SKM-1 treated with dmso at 0.1 percent for 144 hours (cell line): ENCODE measurements at regions not wholly inside any gene's neighbourhood (a gene's known extent, or its start where the extent isn't known, plus 50 kb on each side); places are given as distances from the start of the nearest gene placed in this dataset.
"Not testable (repeated sequence)": the region's sequence is repeated elsewhere in the genome, so short reads cannot be mapped to it uniquely, and the experiment has no call there.

Source experiments
- DNase-seq: peaks from one replicate; lab custom pipeline; 2025; ENCODE audit not compliant: unreplicated experiment; lab: John Stamatoyannopoulos, UW

DNA sequence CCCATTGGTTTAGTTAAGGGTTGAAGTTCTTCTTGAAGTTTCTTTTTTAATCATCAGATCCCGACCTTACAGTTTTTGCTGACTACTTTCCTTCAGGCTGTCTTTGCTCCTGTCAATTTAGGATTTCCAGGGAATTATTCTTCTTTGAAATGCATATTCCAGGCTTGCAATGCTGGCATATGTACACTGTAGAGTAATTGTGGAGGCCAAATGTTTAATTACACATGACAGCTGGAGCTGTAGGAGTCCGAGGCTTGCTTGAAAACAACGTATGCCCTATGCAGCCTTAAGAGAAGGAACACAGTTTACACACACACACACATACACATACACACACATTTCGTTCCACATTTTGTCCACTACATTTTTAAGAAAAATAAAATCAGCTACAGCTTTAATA lies 602.3 kb downstream of the TMEM182 start:
- no peak for DNase-seq

DNA sequence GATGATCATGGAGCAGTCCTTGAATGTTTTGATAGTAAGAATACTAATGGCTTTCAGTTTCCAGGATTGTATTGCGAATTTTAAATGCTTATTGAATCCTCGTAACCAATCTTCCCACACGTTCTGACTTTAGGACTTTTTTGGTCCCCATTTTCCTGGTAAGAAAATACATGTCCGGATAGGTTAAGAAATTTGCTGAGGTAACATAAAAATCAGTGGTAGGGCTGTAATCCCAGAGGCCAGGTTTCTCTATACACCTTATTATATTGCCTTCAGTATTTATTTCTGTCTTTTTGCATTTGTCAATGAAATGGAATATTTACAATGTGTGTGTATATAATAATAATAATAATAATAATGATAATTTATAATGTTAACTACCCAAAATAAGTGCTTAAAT lies 603.2 kb downstream of the TMEM182 start:
- no peak for DNase-seq

DNA sequence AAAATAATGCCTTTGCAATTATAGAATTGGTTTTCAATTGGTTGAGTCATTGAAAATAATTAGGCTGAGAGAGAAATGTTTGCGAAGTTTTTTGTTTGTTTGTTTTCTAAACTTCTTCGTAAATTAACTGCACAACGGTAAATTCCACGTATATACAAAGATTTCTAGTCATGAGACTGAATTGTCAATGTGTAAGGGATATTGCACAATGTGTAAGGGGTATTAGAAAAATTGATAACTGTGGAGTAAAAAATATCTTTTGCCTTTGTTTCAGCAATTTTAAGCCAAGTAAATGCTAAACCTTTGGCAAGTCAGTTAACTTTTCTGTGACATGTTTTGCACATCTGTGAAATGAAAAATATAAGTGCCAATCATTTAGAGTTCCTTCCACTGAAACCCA lies 606.0 kb downstream of the TMEM182 start:
- no peak for DNase-seq

DNA sequence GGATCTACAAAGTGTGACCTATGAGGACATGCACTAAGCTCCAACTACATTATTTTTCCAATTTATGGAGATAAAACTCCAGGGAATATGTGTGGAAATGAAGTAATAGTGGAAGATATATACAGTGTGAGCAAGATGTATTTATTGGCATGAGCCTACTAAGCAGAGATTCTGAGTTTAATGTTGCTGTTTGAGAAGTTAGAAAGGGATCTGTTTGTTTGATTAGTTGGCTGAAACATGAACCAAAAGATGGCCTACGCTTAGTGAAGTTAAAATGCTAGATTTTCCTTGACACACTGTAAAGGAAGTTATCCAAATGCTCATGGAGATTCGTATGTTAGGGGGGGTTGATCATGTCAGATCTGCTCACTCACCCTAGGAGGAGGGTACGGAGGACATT lies 621.7 kb downstream of the TMEM182 start:
- no peak for DNase-seq

DNA sequence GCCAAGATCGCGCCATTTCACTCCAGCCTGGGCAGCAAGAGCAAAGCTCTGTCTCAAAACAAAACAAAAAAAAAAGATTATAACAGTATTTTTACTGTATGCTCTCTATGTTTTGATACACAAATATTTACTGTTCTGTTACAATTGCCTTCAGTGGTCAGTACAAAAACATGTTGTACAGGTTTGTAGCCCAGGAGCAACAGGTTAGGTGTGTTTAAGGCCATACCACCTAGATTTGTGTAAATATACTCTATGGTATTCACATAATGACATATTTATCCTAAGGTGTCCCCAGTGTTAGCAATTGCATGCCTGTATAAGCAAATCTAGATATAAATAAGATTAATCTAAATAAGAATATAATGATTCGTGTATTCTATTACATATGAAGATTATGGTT lies 625.0 kb downstream of the TMEM182 start:
- no peak for DNase-seq

DNA sequence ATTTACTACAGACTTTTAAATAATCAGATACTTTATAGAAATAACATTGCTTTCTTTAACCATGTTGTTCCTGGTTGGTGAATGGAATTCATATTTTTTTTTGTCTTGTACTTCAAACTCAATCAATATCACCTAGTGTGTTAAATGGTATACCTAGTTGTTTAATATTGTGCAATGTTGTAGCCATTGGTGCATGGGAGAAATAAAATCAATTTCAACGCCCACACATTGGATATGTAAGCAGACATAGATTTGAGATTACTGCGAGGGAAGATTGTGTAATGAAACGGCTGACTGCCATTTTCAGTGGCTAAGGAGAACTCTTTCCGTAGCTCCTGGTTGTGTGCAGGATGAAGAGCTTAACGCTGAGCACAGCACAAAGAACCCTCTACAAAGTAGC lies 626.1 kb downstream of the TMEM182 start:
- no peak for DNase-seq

DNA sequence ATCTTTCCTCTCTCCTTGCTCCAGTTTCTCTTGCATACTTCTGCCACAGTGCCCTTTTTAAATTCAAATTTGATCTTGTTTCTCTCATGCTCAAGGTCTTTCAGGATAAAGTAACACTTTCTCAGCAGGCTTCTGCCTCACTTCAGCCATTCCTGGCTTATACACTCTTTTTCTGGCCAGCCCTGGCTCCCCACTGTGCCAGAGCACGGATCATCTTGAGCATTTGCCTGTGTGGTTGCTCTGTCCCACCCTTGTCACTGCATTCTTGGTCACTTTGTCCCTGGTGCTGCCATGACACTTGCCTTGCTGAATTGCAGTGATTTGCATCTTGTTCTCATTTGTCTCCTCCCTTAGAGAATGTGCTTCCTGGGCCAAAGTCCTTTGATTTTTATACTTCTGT lies 634.3 kb downstream of the TMEM182 start:
- no peak for DNase-seq

DNA sequence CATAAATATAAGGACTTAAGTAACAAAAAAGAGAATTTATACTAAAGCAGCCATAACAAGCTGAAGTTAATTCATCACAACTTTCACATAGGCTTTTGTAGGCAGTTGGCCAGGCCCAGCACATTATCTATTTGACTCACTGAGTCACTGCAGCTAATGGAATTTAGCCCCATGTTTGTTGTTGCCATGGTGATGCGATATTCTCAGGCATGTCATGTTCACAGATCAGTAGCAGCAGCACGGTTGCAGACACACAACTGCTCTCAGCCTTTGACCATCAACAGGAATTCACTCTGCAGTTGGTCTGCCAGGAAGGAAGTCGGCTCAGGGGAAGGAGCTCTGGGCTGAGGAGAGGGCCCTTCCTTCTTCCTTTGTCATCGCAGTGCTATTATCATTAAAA lies 639.8 kb downstream of the TMEM182 start:
- no peak for DNase-seq

DNA sequence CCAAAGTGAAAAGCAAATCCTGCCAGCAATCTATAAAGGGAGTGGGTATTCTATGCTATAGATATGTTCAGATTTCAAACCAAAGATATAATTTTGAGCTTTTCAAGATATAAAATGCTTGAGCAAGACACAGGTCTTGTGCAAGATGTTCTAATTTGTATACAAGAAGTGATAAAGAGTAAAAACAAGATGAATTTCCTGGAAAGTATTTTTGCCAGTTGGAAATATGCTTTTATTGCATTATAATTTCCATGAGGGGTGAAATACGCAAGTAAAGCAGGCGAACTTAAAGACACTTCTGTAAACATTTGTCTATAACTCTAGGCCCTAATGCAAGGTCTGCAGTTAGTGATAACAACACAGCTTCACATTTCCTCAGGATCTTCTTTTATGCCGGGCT lies 640.5 kb downstream of the TMEM182 start:
- no peak for DNase-seq

DNA sequence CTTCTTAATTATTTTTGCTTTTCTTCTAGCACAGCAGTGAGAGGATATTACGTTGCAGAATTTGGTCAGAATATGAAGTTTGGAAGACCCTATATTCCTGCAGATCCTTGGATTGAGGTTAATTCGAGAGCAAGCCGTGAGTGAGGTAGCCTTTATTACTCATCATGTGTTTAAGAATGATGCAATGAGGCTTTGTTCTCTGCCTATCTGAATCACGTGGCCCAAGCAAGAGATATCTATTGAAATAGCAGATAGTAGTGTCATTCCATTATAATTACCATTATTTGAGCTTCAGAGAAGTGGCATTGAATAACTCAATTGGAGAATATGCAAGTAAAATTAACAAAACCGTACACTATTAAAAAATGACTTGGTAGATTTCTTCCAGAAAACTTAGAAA lies 641.1 kb downstream of the TMEM182 start:
- DNase-seq: no peak

DNA sequence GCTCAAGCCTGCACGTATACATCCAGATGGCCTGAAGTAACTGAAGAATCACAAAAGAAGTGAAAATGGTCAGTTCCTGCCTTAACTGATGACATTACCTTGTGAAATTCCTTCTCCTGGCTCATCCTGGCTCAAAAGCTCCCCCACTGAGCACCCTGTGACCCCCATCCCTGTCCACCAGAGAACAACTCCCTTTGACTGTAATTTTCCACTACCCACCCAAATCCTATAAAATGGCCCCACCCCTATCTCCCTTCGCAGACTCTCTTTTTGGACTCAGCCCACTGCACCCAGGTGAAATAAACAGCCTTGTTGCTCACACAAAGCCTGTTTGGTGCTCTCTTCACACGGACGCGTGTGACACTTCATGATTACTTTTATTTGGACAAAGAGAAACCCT lies 641.6 kb downstream of the TMEM182 start:
- DNase-seq: not testable (repeated sequence)

DNA sequence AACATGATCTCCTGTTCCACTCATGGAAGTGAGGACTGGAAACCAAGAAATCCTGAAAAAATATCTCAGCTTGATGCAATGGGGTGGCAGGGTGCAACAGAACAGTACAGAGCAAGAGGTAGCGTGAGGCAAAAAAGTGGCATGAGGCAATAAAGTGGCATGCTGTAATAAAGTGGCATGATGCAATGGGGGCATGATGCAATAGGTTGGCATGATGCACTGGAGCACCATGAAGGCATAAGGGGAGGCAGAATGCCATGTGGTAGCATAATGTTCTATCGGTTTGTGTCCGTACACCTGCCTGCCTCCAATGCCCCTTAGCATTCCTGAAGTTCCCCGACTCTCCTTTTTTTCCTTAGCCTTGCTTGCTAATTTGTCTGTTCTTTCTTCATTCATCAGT lies 648.4 kb downstream of the TMEM182 start:
- no peak for DNase-seq

DNA sequence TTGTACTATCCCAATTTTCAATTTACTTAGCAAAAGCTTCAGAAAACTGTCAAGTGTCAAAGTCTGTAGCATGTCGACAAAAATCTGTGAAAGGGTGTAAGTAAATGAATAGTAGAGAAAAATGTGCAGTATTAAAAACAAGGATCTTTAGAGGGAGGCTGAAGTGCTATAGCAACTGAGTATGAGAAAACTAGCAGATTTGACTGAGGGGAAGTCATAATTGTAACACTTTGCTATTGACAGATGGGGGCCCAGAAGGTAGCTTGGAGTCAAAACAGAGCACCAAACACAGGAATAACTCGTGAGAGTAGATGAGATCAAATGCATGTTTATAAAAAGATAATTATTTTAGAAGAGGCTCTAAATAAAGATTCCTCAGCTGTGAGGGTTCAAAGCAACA lies 657.7 kb downstream of the TMEM182 start:
- no peak for DNase-seq

DNA sequence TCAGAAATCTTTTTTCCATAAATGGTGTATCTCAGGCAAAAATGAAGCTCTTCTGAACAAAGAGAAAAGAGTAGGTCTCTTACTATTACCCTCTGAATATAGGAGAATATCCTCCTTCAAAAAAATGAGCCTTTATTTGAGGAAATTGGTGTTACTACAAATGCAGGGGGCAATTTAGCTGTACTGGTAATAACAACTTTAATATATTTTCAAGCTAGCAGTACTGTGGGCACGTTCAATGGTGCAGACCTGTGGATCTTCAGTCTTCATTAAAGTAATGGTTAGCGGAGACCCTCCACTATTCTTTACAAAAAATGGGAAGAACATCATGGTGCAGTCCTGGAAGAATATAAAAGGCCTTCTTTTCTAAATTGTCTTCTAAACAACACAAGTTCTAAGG lies 661.3 kb downstream of the TMEM182 start:
- no peak for DNase-seq

DNA sequence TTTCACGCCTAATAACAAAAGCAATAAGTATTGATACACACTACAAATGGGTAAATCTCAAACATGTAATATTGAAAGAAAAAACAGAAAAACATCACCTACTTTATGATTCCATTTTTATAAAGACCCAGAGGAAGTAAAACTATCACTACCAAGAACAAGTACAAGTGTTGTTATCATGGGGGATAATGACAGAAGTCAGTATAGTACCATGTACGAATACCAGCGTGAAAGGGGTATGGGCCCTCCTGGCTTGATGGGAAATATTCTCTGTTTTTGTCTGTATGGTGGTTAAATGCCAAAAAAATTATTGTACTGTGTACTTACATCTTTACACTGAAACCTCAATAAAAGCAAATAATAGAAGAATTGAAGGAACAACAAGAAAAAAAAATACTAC lies 665.7 kb downstream of the TMEM182 start:
- no peak for DNase-seq

DNA sequence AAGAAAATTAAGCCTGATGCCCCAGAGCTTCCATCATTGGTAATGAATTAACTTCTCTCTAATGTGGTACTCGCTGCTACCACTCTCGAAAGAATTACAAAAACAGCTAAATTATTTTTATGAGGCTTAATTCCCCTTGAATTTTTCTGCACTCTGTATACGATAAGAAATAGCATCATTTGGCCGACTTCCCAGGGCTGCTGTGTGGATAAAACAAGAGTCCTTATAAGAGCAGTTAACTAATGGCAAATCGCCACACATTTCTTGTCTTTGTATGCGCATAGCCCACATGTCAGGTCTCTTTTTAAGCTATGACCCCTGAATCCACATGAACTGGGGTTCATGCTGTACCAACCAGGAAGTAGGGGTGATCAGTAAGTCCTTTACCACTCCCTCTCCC lies 668.4 kb downstream of the TMEM182 start:
- DNase-seq: no peak

DNA sequence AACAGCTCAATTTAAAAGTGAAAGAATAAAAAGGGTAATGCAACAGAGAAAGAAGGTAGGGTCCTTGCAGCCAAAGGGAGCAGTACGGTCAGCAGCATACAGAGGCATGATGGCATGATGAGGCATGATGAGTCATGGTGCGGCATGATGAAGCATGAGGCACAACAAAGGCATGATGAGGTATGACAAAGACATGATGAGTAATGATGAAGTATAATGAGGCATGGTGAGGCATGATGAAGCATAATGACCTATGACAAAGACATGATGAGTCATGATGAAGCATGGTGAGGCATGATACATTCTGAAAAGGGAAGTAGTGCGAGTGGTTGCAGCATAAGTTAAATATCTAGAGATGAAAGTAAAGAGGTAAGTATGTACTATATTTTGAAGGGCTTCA lies 673.2 kb downstream of the TMEM182 start:
- DNase-seq: no peak

DNA sequence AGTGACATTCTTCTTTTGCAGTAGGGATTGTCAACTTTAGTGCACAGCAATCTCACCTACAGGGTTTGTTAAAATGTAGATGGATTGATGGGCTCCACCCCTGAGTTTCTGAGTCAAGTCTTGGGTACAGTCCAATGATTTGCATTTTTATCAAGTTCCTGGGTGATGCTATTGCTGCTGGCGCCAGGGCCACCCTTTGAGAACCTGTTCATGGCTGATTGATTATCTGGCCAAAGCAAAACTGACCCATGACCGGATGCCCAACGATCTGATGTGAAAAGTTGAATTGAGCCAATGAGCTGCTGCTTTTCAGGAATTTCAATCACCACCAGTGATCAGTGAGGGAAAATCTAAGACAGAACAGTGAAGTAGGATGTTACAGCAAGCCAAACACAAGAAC lies 675.3 kb downstream of the TMEM182 start:
- no peak for DNase-seq

DNA sequence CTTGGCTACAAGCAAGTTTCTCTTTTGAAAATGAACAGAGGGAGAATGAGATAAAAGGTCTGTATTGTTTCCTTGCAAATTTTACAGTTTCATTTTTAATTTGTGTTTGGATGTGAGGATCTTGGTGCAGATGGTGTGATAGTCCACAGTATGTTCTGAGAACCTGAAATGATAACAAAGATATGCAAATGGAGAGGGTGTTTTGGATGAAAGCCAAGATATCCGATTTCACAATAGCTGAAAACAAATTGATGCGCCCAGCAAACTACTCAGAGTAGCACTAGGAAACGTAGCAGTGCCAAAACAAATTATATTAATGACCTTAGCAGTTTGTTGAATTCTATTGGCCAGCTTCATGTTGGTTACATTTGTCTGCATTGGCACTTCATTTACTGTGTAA lies 683.5 kb downstream of the TMEM182 start:
- no peak for DNase-seq

DNA sequence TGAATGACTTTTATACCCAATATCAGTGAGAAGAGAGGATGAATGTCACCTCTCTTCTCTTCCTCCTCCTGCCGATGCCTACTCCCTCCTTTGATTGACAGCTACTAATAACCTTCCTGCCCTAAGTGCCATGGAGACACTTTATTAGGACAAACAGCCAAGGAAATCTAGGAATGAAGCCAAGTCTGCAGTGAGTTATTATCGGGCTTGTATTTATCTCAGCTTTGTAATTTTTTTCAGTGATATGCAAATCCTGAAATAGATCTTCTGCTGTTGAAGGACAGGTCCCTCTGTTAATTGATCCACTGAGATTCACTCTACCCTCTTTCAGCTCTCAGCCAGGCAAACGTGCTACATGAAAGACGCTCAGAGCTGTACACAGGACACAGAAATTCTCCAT lies 686.7 kb downstream of the TMEM182 start:
- no peak for DNase-seq

DNA sequence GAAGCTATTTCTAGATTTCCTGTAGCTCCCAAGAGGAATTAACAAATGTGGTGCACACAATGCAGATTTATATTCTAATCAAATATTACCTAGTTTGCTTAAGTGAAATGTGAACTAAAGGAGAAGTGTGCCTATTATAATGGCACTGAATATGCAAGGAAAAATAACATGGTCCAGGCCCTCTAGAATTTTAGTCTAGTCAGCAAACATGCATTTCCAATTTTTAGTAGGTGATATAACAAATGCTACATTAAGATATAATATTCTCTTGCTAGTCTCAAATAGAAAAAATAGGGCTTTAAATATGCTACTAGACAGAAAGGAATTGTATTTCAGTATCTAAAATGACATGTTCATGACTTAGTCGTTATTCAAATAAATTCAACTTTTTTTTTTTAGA lies 689.5 kb downstream of the TMEM182 start:
- DNase-seq: no peak

DNA sequence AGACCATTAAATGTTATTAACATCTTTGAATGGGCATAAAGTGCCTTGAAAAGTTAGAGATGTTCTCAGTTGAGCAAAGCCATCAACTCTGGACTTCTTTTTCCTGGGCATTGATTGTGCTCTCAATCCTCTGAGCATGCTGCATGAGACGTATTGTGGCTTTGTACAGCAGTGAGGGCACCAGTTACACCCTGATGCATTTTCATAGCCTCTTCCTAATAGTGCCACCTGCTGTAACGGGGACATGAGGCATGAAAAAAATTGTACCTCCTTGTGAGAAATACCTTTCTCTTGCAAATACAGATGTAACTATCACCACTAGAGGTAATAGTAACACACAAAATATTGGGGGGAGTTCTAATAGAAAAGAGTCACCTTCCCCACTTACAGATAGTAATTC lies 697.5 kb downstream of the TMEM182 start:
- no peak for DNase-seq

DNA sequence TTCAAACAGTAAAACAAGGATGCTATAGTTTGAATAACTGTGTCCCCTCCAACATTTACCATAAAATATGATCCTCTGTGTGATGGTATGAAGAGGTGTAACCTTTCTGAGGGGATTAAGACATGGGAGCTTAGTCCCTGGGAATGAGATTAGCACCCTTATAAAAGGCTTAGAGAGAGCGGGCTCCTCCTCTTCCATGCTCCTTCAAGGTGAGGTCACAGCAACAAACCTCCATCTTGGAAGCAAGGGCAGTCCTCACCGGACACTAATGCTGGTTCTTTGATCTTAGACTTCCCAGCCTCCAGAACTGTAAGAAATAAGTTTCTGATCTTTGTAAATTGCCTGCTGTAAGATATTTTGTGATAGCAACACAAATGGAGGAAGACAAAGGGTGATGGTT lies 700.3 kb downstream of the TMEM182 start:
- no peak for DNase-seq

DNA sequence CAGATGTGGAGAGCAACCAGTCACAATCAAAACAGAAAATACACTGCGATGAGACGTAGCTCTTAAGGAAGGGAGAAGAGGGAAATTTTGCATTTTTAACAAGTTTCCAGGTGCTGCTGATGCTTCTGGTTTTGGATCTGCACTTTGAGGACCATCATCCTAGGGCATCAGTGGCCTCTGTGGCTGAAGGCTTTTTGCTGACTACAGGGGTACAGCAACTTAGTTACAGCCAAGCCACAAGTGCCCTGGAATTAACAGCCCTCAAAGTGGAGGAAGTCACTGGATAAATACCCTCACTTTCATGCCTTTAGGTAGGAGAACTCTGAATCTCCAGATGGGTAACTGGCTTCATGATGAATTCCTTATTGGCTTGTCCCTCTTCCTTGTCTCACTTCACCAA lies 700.9 kb downstream of the TMEM182 start:
- no peak for DNase-seq
